Right atrium auricular region (tissue), 2 donors: ENCODE measurements at regions not wholly inside any gene's neighbourhood (a gene's known extent, or its start where the extent isn't known, plus 50 kb on each side); places are given as distances from the start of the nearest gene placed in this dataset.

ENCODE experiments used
- DNase-seq: peaks from one replicate; pipeline ENCODE4 v3.0.0-alpha.2; 2019; ENCODE audit warnings: low spot score
- H3K27ac ChIP-seq, 2 donors: fragments of 200-600 bp; sonication (generic); 1 replicate in 1 of 2; 2 replicates in 1 of 2; pipeline ENCODE4 v1.5.1; 2016 to 2019
- H3K27me3 ChIP-seq, 2 donors: fragments of 200-600 bp; sonication (generic); one replicate each; pipeline versions ENCODE4 v1.5.1 to v1.6.0; 2017 to 2019
- H3K36me3 ChIP-seq: fragments of 200-600 bp; sonication (generic); one replicate; pipeline ENCODE4 v1.5.1; 2016
- H3K4me1 ChIP-seq, 2 donors: fragments of 200-600 bp; sonication (generic); one replicate each; pipeline versions ENCODE4 v1.5.1 to v1.6.0; 2017 to 2019
- H3K4me3 ChIP-seq, 2 donors: fragments of 200-600 bp; sonication (generic); 1 replicate in 1 of 2; 2 replicates in 1 of 2; pipeline ENCODE4 v1.5.1; 2017 to 2019; ENCODE audit warnings: mild to moderate bottlenecking in 1 of 2, moderate library complexity in 1 of 2
- H3K9me3 ChIP-seq, 2 donors: fragments of 200-600 bp; sonication (generic); one replicate each; pipeline ENCODE4 v1.5.1; 2019
- TF ChIP-seq, protein P1 (sequence below), 2 donors: fragments of 200-600 bp; sonication (generic); IDR thresholded peaks; one replicate each; pipeline ENCODE4 v1.5.1; 2019; ENCODE audit warnings: antibody characterized with exemption in 2 of 2

DNA sequence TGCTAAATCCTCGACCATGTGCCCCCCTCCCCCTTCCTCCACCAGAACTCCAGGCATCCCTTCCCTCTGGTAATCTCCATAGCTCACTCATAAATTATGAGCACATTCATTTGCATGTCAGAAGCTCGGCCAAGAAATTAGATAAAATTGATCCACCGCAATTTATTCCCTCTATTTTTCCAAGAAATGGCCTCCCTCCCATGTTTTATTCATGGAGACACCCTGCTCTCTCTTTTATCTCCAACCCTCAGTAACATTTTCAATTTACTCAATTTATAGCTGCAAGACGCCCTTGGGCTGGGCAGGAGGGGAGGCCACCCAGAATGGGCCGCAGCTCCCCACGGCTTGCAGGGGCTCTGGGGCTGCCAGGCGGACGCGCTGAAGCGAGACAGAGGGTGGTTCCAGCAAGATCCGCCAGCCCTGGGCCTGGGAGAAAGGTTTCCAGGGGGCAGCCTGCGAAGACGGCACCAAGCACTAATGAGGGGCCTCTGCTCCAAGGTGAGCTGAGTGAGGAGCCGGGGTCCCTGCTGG, 54.7 kb upstream of the ZNF423 start:
- peaks cover 0 to 7% of the 10 kb centered on the region in 2 donors for H3K9me3 ChIP-seq
- H3K4me3 ChIP-seq = no peak overlapping the region
- no peak overlapping the region for H3K27ac ChIP-seq
- DNase-seq = no peak
- no peaks in the 10 kb centered on the region for H3K27me3 ChIP-seq
- H3K36me3 ChIP-seq = no peaks in the 10 kb centered on the region
- TF ChIP-seq, protein P1, sequence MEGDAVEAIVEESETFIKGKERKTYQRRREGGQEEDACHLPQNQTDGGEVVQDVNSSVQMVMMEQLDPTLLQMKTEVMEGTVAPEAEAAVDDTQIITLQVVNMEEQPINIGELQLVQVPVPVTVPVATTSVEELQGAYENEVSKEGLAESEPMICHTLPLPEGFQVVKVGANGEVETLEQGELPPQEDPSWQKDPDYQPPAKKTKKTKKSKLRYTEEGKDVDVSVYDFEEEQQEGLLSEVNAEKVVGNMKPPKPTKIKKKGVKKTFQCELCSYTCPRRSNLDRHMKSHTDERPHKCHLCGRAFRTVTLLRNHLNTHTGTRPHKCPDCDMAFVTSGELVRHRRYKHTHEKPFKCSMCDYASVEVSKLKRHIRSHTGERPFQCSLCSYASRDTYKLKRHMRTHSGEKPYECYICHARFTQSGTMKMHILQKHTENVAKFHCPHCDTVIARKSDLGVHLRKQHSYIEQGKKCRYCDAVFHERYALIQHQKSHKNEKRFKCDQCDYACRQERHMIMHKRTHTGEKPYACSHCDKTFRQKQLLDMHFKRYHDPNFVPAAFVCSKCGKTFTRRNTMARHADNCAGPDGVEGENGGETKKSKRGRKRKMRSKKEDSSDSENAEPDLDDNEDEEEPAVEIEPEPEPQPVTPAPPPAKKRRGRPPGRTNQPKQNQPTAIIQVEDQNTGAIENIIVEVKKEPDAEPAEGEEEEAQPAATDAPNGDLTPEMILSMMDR (IDR thresholded peaks at IDR 0.05) = no peak
- H3K4me1 ChIP-seq = no peaks in the 10 kb centered on the region

DNA sequence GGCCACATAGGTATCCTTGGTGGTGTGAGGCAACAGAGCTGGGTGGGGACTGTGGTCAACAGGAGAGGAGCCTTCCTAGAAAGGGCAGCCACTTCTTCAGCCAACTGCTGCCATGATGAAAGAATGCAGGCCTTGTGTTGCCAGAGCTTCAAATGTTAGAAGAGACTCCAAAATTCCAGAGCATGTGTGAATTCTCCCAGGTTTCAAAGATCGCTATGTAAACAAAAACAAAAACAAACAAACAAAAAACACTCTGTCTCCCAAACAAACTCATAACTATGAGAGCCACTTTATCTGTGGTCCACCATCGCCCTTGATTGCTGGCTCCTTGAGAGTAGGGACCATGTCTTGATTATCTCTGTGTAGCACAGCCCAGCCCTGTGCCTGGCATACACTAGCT, 55.5 kb upstream of the ZNF423 start:
- no peak overlapping the region for H3K4me3 ChIP-seq
- no peaks in the 10 kb centered on the region for H3K27me3 ChIP-seq
- DNase-seq = no peak
- peaks cover 0 to 7% of the 10 kb centered on the region in 2 donors for H3K9me3 ChIP-seq
- H3K27ac ChIP-seq = no peak overlapping the region
- H3K4me1 ChIP-seq = no peaks in the 10 kb centered on the region
- H3K36me3 ChIP-seq = no peaks in the 10 kb centered on the region
- TF ChIP-seq, protein P1 (IDR thresholded peaks at IDR 0.05) = no peak

DNA sequence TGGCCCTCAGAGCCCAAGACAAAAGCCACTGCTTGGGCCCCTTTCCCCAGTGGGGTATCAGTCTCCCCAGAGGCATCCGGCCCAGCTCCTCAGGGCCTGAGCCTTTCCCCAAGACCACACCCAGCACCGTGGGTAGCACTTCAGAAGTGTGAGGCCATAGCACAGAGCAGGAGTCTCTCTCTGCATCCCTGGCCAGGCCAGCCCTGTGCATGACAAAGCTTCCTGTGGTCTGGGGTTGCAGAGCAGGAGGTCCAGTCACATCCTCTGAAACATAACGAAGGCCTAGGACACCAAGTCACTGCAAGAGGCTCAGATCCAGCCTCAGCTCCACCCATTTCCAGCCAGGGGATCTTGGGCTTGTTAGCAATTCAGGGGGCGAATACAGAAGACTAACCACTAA, 56.8 kb upstream of the ZNF423 start:
- Histone ChIP-seq H3K9me3 (peaks cover 0 to 7% of the 10 kb centered on the region in 2 donors), H3K36me3 (no peaks in the 10 kb centered on the region), H3K4me3 (no peak overlapping the region), H3K4me1 (no peaks in the 10 kb centered on the region), H3K27me3 (no peaks in the 10 kb centered on the region), H3K27ac (no peak overlapping the region)
- TF ChIP-seq, protein P1 (IDR thresholded peaks at IDR 0.05) = no peak
- DNase-seq = no peak

DNA sequence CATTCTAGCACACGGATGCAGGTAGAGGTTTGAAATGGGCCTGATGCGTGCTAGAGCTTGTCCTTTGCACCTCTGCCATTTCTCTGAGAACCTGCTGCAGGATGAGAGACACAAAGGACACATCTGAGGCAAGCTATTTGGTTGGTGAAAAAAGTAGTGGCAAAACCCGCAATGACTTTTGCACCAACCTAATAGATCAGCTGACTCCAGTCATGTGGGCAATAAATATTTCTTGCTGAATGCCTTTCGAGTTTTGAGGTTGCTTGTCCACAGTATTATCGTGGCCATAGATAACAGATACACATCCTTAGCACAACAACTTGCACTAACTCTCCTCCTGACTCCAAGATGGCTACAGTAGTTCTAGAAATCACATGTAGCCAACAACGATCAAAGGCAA, 57.8 kb upstream of the ZNF423 start:
- Histone ChIP-seq H3K4me1 (no peaks in the 10 kb centered on the region), H3K27me3 (no peaks in the 10 kb centered on the region), H3K36me3 (no peaks in the 10 kb centered on the region), H3K4me3 (no peak overlapping the region), H3K27ac (no peak overlapping the region), H3K9me3 (peaks cover 0 to 7% of the 10 kb centered on the region in 2 donors)
- no peak for DNase-seq
- TF ChIP-seq, protein P1 (IDR thresholded peaks at IDR 0.05) = no peak

DNA sequence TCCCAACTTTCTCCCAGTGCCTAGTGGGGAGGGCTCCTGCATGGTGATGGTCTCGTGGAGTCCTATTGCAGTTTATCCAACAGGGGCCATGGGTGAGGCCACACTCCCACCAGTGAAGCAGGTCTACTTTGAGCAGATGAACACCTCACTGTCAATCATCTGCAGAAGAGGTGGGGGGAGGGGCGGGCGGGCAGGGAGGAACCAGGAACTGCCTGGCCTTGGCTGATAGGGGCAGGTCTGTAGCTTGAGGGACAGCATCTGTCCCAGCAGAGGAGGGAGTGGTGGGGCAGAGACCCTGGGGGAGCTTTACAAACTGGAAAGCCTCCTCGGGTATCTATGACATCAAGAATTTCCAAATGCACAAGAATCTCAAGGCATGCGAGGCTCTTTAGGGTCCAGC, 58.7 kb upstream of the ZNF423 start:
- Histone ChIP-seq H3K36me3 (no peaks in the 10 kb centered on the region), H3K27me3 (no peaks in the 10 kb centered on the region), H3K4me3 (no peak overlapping the region)

More for the DNA sequence above, 58.7 kb upstream of the ZNF423 start:
- TF ChIP-seq, protein P1 (IDR thresholded peaks at IDR 0.05) = no peak
- Histone ChIP-seq H3K9me3 (peaks cover 0 to 7% of the 10 kb centered on the region in 2 donors), H3K4me1 (no peaks in the 10 kb centered on the region), H3K27ac (no peak overlapping the region)
- no peak for DNase-seq
